ENCODE measurements at regions not wholly inside any gene's neighbourhood (a gene's known extent, or its start where the extent isn't known, plus 50 kb on each side); places are given as distances from the start of the nearest gene placed in this dataset.

- Histone ChIP-seq H3K4me1 (ENCODE audit: insufficient read depth, low read length) (no peaks in the 10 kb centered on the region), H3K27me3 (ENCODE audit: low read length) (no peaks in the 10 kb centered on the region), H3K9ac (ENCODE audit: low read length) (no peak overlapping the region), H4K20me1 (ENCODE audit: low read length) (no peaks in the 10 kb centered on the region), H3K9me2 (replicated peaks; ENCODE audit: low read length) (no peaks in the 10 kb centered on the region), H3K4me3 (ENCODE audit: low read length) (no peak overlapping the region), H2AFZ (ENCODE audit: low read length) (no peak overlapping the region), H3K9me3 (ENCODE audit: low read length) (no peaks in the 10 kb centered on the region), H3F3A (ENCODE audit: low read length, unreplicated experiment) (no peaks in the 10 kb centered on the region), H3K4me2 (ENCODE audit: low read length) (no peak overlapping the region), H3K27ac (ENCODE audit: low read length) (no peak overlapping the region), H3K79me2 (ENCODE audit: low read length) (no peaks in the 10 kb centered on the region), H3K36me3 (ENCODE audit: low read depth, low read length) (no peaks in the 10 kb centered on the region)
- no peak for ATAC-seq
- ChIA-PET CTCF (no interaction called here), POLR2A (ENCODE audit: unreplicated experiment) (no interaction called here)
- no peak for DNase-seq
- intact Hi-C loops (cut with micrococcal nuclease), result no loop called here
- no TSS peak for BruUV-seq (replicated peaks)
- TF ChIP-seq EZH2phosphoT487 (IDR thresholded peaks at IDR 0.05; ENCODE audit: borderline replicate concordance, low read length) (no peak), EZH2 (IDR thresholded peaks at IDR 0.05; ENCODE audit: low read length, unreplicated experiment) (no peak), CTCF (conservative IDR thresholded peaks at IDR 0.05; ENCODE audit: low read depth, low read length) (no peak)
Measured at GRCh38 chr3:162884373-162884772, 1387.8 kb downstream of the OTOL1 start.

DNA sequence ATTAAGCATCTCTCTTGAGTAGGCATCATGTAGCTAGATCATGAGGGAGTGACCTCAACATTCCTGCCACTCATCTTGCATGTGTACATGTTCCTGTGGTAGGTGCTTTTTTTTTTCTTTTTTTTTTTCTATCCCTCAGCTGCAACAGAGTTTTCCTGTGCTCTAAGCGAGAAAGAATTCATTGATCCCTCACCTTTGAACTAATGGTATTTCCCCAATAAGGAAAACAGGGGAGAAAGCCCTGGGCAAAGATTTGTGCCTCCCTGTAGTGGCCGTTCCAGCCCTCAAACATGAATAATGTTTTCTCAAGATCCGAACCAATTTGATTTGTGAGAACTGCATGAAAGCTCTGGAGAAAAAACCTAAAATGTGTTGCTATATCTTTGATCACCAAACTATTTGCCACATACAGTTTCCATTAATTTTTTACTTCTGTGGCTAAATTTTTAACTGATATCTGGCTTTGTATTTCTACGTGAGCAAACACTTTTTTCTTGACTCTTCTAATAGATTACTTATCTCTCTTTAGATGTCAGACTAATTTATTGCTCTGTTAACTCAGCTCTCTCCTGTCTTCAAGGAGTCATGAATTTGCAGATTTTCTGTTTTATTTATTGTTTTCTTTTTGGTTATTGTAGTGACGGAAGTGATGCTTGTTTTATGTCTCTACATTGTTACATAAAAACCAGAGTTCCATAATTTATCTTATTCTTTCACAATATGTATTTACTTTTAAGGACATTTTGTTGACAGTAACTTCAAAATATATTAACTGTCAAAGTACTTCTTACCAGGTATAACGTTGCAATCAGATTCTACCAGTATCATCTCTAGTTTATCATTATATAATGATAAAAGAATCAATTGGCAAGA, 1396.5 kb downstream of the OTOL1 start:
- Histone ChIP-seq H3K4me1 (ENCODE audit: insufficient read depth, low read length) (no peaks in the 10 kb centered on the region), H3K9me3 (ENCODE audit: low read length) (no peaks in the 10 kb centered on the region), H3K36me3 (ENCODE audit: low read depth, low read length) (no peaks in the 10 kb centered on the region), H3K27ac (ENCODE audit: low read length) (no peak overlapping the region), H3K4me2 (ENCODE audit: low read length) (no peak overlapping the region), H2AFZ (ENCODE audit: low read length) (no peak overlapping the region), H3K9me2 (replicated peaks; ENCODE audit: low read length) (no peaks in the 10 kb centered on the region), H4K20me1 (ENCODE audit: low read length) (no peaks in the 10 kb centered on the region), H3K9ac (ENCODE audit: low read length) (no peak overlapping the region), H3F3A (ENCODE audit: low read length, unreplicated experiment) (no peaks in the 10 kb centered on the region), H3K79me2 (ENCODE audit: low read length) (no peaks in the 10 kb centered on the region), H3K27me3 (ENCODE audit: low read length) (no peaks in the 10 kb centered on the region), H3K4me3 (ENCODE audit: low read length) (no peak overlapping the region)
- DNase-seq (no peak), ATAC-seq (no peak)
- intact Hi-C loops (cut with micrococcal nuclease), result no loop called here
- no TSS peak for BruUV-seq (replicated peaks)
- TF ChIP-seq EZH2 (IDR thresholded peaks at IDR 0.05; ENCODE audit: low read length, unreplicated experiment), result no peak
- TF ChIP-seq CTCF (conservative IDR thresholded peaks at IDR 0.05; ENCODE audit: low read depth, low read length), result no peak
- no peak for TF ChIP-seq EZH2phosphoT487 (IDR thresholded peaks at IDR 0.05; ENCODE audit: borderline replicate concordance, low read length)
- ChIA-PET CTCF (no interaction called here), POLR2A (ENCODE audit: unreplicated experiment) (no interaction called here)

DNA sequence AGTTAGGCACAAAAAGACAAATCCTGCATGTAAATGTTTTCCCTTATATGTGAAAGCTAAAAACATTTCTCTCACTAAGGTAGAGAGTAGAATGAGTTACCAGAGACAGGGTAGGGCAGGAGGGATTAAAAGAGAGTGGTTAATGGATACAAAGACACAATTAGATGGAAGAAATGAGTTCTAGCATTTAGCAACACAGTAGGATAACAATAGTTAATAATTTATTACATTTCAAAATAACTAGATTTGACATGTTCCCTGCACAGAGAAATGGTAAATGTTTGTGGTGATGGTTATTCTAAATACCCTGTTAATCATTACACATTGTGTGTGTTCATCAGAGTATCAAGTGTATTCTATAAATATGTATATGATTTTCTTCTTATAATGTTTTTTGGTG, 1400.7 kb downstream of the OTOL1 start:
- ChIA-PET CTCF (no interaction called here), POLR2A (ENCODE audit: unreplicated experiment) (no interaction called here)
- no peaks in the 10 kb centered on the region for H3K4me1 ChIP-seq (ENCODE audit: insufficient read depth, low read length)
- BruUV-seq (replicated peaks), result no TSS peak
- H3K4me3 ChIP-seq (ENCODE audit: low read length), result no peak overlapping the region
- no peaks in the 10 kb centered on the region for H3K9me3 ChIP-seq (ENCODE audit: low read length)
- no peak for TF ChIP-seq EZH2phosphoT487 (IDR thresholded peaks at IDR 0.05; ENCODE audit: borderline replicate concordance, low read length)
- no peak for TF ChIP-seq EZH2 (IDR thresholded peaks at IDR 0.05; ENCODE audit: low read length, unreplicated experiment)
- TF ChIP-seq CTCF (conservative IDR thresholded peaks at IDR 0.05; ENCODE audit: low read depth, low read length), result no peak
- DNase-seq (no peak), ATAC-seq (no peak)
- H3F3A ChIP-seq (ENCODE audit: low read length, unreplicated experiment), result no peaks in the 10 kb centered on the region
- H3K9me2 ChIP-seq (replicated peaks; ENCODE audit: low read length), result no peaks in the 10 kb centered on the region
- no peaks in the 10 kb centered on the region for H4K20me1 ChIP-seq (ENCODE audit: low read length)
- no peaks in the 10 kb centered on the region for H3K36me3 ChIP-seq (ENCODE audit: low read depth, low read length)
- H3K9ac ChIP-seq (ENCODE audit: low read length), result no peak overlapping the region
- no peaks in the 10 kb centered on the region for H3K27me3 ChIP-seq (ENCODE audit: low read length)
- H3K4me2 ChIP-seq (ENCODE audit: low read length), result no peak overlapping the region
- no peak overlapping the region for H2AFZ ChIP-seq (ENCODE audit: low read length)
- H3K79me2 ChIP-seq (ENCODE audit: low read length), result no peaks in the 10 kb centered on the region
- no peak overlapping the region for H3K27ac ChIP-seq (ENCODE audit: low read length)
- intact Hi-C loops (cut with micrococcal nuclease), result no loop called here
